H9 (cell line): ENCODE measurements at regions not wholly inside any gene's neighbourhood (a gene's known extent, or its start where the extent isn't known, plus 50 kb on each side); places are given as distances from the start of the nearest gene placed in this dataset.

Source experiments
- DNase-seq: peaks from one replicate; pipeline ENCODE4 v3.0.0-alpha.2; 2017
- H2AFZ ChIP-seq: one replicate; pipeline ENCODE4 v1.6.1; 2013; ENCODE audit warnings: mild to moderate bottlenecking, low read length, control low read depth, moderate library complexity
- H2AK5ac ChIP-seq: 2 replicates; pipeline ENCODE4 v1.6.1; 2013; ENCODE audit warnings: low read length, control low read depth, mixed read lengths; ENCODE audit not compliant: insufficient read length
- H2BK120ac ChIP-seq: one replicate; pipeline ENCODE4 v1.6.1; 2013; ENCODE audit warnings: low read depth, mild to moderate bottlenecking, low read length, control low read depth, inconsistent platforms; ENCODE audit not compliant: poor library complexity, severe bottlenecking
- H2BK12ac ChIP-seq: 2 replicates; pipeline ENCODE4 v1.6.1; 2013; ENCODE audit warnings: low read length, control low read depth, mixed read lengths, low read depth; ENCODE audit not compliant: insufficient read length
- H2BK15ac ChIP-seq: 2 replicates; pipeline ENCODE4 v1.6.1; 2013; ENCODE audit warnings: low read depth, low read length, control low read depth
- H2BK20ac ChIP-seq: one replicate; pipeline ENCODE4 v1.6.1; 2013; ENCODE audit warnings: low read depth, mild to moderate bottlenecking, low read length, control low read depth, inconsistent platforms; ENCODE audit not compliant: poor library complexity, severe bottlenecking
- H2BK5ac ChIP-seq: 2 replicates; pipeline ENCODE4 v1.6.1; 2013; ENCODE audit warnings: low read length, control low read depth, mixed read lengths; ENCODE audit not compliant: insufficient read length
- H3K14ac ChIP-seq: 2 replicates; pipeline ENCODE4 v1.6.1; 2013; ENCODE audit warnings: low read length, control low read depth; ENCODE audit not compliant: insufficient read depth
- H3K18ac ChIP-seq: 2 replicates; pipeline ENCODE4 v1.6.1; 2013; ENCODE audit warnings: low read depth, mild to moderate bottlenecking, mixed read lengths, low read length, control low read depth; ENCODE audit not compliant: insufficient read length
- H3K23ac ChIP-seq: 2 replicates; pipeline ENCODE4 v1.6.1; 2013; ENCODE audit warnings: low read length, control low read depth, mixed read lengths, low read depth; ENCODE audit not compliant: insufficient read length
- H3K23me2 ChIP-seq: 2 replicates; pipeline ENCODE4 v1.6.1; 2013; ENCODE audit warnings: low read depth, mild to moderate bottlenecking, mixed read lengths, low read length, control low read depth; ENCODE audit not compliant: insufficient read length, poor library complexity, severe bottlenecking
- H3K27ac ChIP-seq: 2 replicates; pipeline ENCODE4 v1.5.1; 2013; ENCODE audit warnings: low read length, control low read depth, mixed read lengths, low read depth; ENCODE audit not compliant: insufficient read length
- H3K27me3 ChIP-seq: 2 replicates; pipeline ENCODE4 v1.6.1; 2013; ENCODE audit warnings: low read length, control low read depth, inconsistent platforms; ENCODE audit not compliant: insufficient read depth
- H3K4ac ChIP-seq: 2 replicates; pipeline ENCODE4 v1.6.1; 2013; ENCODE audit warnings: low read depth, mild to moderate bottlenecking, control low read depth, inconsistent platforms, low read length, moderate library complexity
- H3K4me1 ChIP-seq: 2 replicates; pipeline ENCODE4 v1.6.1; 2013; ENCODE audit warnings: low read length, control low read depth, inconsistent platforms; ENCODE audit not compliant: insufficient read depth
- H3K4me2 ChIP-seq: 2 replicates; pipeline ENCODE4 v1.6.1; 2013; ENCODE audit warnings: low read length, control low read depth, mixed read lengths; ENCODE audit not compliant: insufficient read length, insufficient read depth
- H3K56ac ChIP-seq: 2 replicates; pipeline ENCODE4 v1.6.1; 2013; ENCODE audit warnings: low read depth, mild to moderate bottlenecking, mixed read lengths, low read length, control low read depth; ENCODE audit not compliant: insufficient read length
- H3K79me1 ChIP-seq: 2 replicates; pipeline ENCODE4 v1.6.1; 2013; ENCODE audit warnings: low read depth, mild to moderate bottlenecking, moderate library complexity, low read length, control low read depth, inconsistent platforms; ENCODE audit not compliant: insufficient read depth, poor library complexity, severe bottlenecking
- H3K79me2 ChIP-seq: 2 replicates; pipeline ENCODE4 v1.6.1; 2013; ENCODE audit warnings: low read length, control low read depth, inconsistent platforms; ENCODE audit not compliant: insufficient read depth
- H3K9ac ChIP-seq: 2 replicates; pipeline ENCODE4 v1.6.1; 2013; ENCODE audit warnings: low read length, control low read depth, mixed read lengths; ENCODE audit not compliant: insufficient read length; ENCODE audit errors: extremely low read depth
- H3K9me3 ChIP-seq: one replicate; pipeline ENCODE4 v1.6.1; 2013; ENCODE audit warnings: low read depth, low read length, inconsistent platforms; ENCODE audit not compliant: control insufficient read depth
- H3T11ph ChIP-seq: one replicate; pipeline ENCODE4 v1.6.1; 2013; ENCODE audit warnings: mild to moderate bottlenecking, low read length, control low read depth, inconsistent platforms
- H4K20me1 ChIP-seq: one replicate; pipeline ENCODE4 v1.6.1; 2013; ENCODE audit not compliant: control insufficient read depth, insufficient read length, insufficient read depth
- H4K5ac ChIP-seq: 2 replicates; pipeline ENCODE4 v1.6.1; 2013; ENCODE audit warnings: low read depth, mild to moderate bottlenecking, mixed read lengths, low read length, control low read depth; ENCODE audit not compliant: insufficient read length
- H4K8ac ChIP-seq: replicated peaks from 2 replicates; pipeline ENCODE4 v1.6.1; 2013; ENCODE audit warnings: low read length, control low read depth, mixed read lengths, low read depth; ENCODE audit not compliant: insufficient read length
- H4K91ac ChIP-seq: 2 replicates; pipeline ENCODE4 v1.6.1; 2013; ENCODE audit warnings: low read depth, mild to moderate bottlenecking, moderate library complexity, mixed read lengths, low read length, control low read depth; ENCODE audit not compliant: insufficient read length
- H3K27ac Mint-ChIP-seq, 3 experiments: 2 replicates in 2 of 3; 3 replicates in 1 of 3; pipeline ENCODE4 v1.8.0; 2020 to 2021; ENCODE audit warnings: mixed read lengths in 3 of 3, mild to moderate bottlenecking in 1 of 3, moderate library complexity in 1 of 3
- H3K27me3 Mint-ChIP-seq: 2 replicates; pipeline ENCODE4 v1.8.0; 2021; ENCODE audit warnings: low read depth, mild to moderate bottlenecking, moderate library complexity, mixed read lengths
- H3K36me3 Mint-ChIP-seq, 3 experiments: 2 replicates in 2 of 3; 3 replicates in 1 of 3; pipeline ENCODE4 v1.8.0; 2020 to 2021; ENCODE audit warnings: low read depth in 3 of 3, mixed read lengths in 3 of 3; ENCODE audit not compliant: insufficient read depth in 1 of 3
- H3K4me1 Mint-ChIP-seq, 2 experiments: 2 replicates each; pipeline ENCODE4 v1.8.0; 2020; ENCODE audit warnings: mixed read lengths in 2 of 2
- H3K4me3 Mint-ChIP-seq, 2 experiments: 2 replicates in 1 of 2; 3 replicates in 1 of 2; pipeline ENCODE4 v1.8.0; 2020 to 2021; ENCODE audit warnings: mild to moderate bottlenecking in 2 of 2, mixed read lengths in 2 of 2, moderate library complexity in 1 of 2
- H3K9me3 Mint-ChIP-seq, 2 experiments: 2 replicates in 1 of 2; 3 replicates in 1 of 2; pipeline ENCODE4 v1.8.0; 2020; ENCODE audit warnings: mild to moderate bottlenecking in 2 of 2, mixed read lengths in 2 of 2, moderate library complexity in 1 of 2
- CTCF ChIP-seq: fragments of 200-600 bp; sonication (generic); conservative IDR thresholded peaks from 3 replicates; pipeline ENCODE4 v1.8.0; 2021; ENCODE audit warnings: antibody characterized with exemption, mild to moderate bottlenecking
- WGBS: extraction: QIAGEN DNeasy Blood & Tissue Kit; methylation state at CpG from one replicate; pipeline ENCODE4 v1.1.7; 2013; ENCODE audit warnings: missing lambda C conversion rate, low lambda C conversion rate, mixed read lengths; ENCODE audit not compliant: insufficient read length; ENCODE audit errors: extremely low coverage; 5-methylcytosine and 5-hydroxymethylcytosine counted together

GRCh38 chr3:30343067-30343831, 263.2 kb upstream of the TGFBR2 start:
- Mint-ChIP-seq H3K4me3 (no peak overlapping the region), H3K9me3 (no peaks in the 10 kb centered on the region), H3K27me3 (no peaks in the 10 kb centered on the region), H3K27ac (0 out of 7 replicates have a peak overlapping the region, but pooled peaks of 1 of the 3 experiments have one; percentile 54), H3K4me1 (peaks cover 7 to 11% of the 10 kb centered on the region in 2 experiments; a peak in 3 of 4 replicates), H3K36me3 (no peaks in the 10 kb centered on the region)
- no peak for DNase-seq
- H3K79me2 ChIP-seq: no peaks in the 10 kb centered on the region
- WGBS: no CpG with 5 or more reads among the region's 4 CpGs
- H2AK5ac ChIP-seq: no peak overlapping the region
- H3T11ph ChIP-seq: no peak overlapping the region
- no peaks in the 10 kb centered on the region for H3K9me3 ChIP-seq
- no peak overlapping the region for H3K27ac ChIP-seq
- H2BK12ac ChIP-seq: no peak overlapping the region
- no peak overlapping the region for H3K4ac ChIP-seq
- H4K91ac ChIP-seq: no peak overlapping the region
- H3K18ac ChIP-seq: no peak overlapping the region
- TF ChIP-seq CTCF: no peak
- no peaks in the 10 kb centered on the region for H3K27me3 ChIP-seq
- no peak overlapping the region for H4K5ac ChIP-seq
- no peak overlapping the region for H3K56ac ChIP-seq
- no peak overlapping the region for H3K23ac ChIP-seq
- no peaks in the 10 kb centered on the region for H4K20me1 ChIP-seq
- H2BK120ac ChIP-seq: no peak overlapping the region
- H2AFZ ChIP-seq: no peak overlapping the region
- H2BK15ac ChIP-seq: no peak overlapping the region
- H3K23me2 ChIP-seq: no peaks in the 10 kb centered on the region
- H3K4me2 ChIP-seq: no peak overlapping the region
- H2BK5ac ChIP-seq: no peak overlapping the region
- no peaks in the 10 kb centered on the region for H3K79me1 ChIP-seq
- no peak overlapping the region for H3K9ac ChIP-seq
- H2BK20ac ChIP-seq: no peak overlapping the region
- no peak overlapping the region for H3K14ac ChIP-seq
- no peaks in the 10 kb centered on the region for H3K4me1 ChIP-seq
- H4K8ac ChIP-seq: no peak overlapping the region
